ENCODE measurements at regions not wholly inside any gene's neighbourhood (a gene's known extent, or its start where the extent isn't known, plus 50 kb on each side); places are given as distances from the start of the nearest gene placed in this dataset.

- Mint-ChIP-seq H3K27ac (no peak overlapping the region), H3K36me3 (no peaks in the 10 kb centered on the region), H3K9me3 (peaks cover 0 to 5% (median 3%) of the 10 kb centered on the region in 8 donors), H3K4me1 (no peaks in the 10 kb centered on the region), H3K27me3 (peaks cover 0 to 4% of the 10 kb centered on the region in 2 donors), H3K4me3 (no peak overlapping the region)
- no peaks in the 10 kb centered on the region for H3K36me3 ChIP-seq (ENCODE audit: insufficient read depth, low read length)
- H3K4me3 ChIP-seq (ENCODE audit: low read length in 2 of 2) = no peak overlapping the region
- CTCF ChIA-PET (ENCODE audit: partially characterized antibody) = no interaction called here
- no peak overlapping the region for H3K27ac ChIP-seq (ENCODE audit: low read depth, low read length)
- no peaks in the 10 kb centered on the region for H3K9me3 ChIP-seq (ENCODE audit: control insufficient read depth in 1 of 2, low read length in 2 of 2)
- H3K27me3 ChIP-seq (ENCODE audit: insufficient read depth, low read length) = no peaks in the 10 kb centered on the region
- intact Hi-C loops (cut with micrococcal nuclease) = no loop called here
- DNase-seq = no peak
- no peaks in the 10 kb centered on the region for H3K4me1 ChIP-seq (ENCODE audit: insufficient read depth, low read length)
- POLR2A ChIA-PET (ENCODE audit: partially characterized antibody) = no interaction called here
Measured at GRCh38 chr16:9330095-9330494, 238.7 kb downstream of the HAPSTR1 start.

- DNase-seq = no peak
- intact Hi-C loops (cut with micrococcal nuclease) = no loop called here
- Histone ChIP-seq H3K36me3 (ENCODE audit: insufficient read depth, low read length) (no peaks in the 10 kb centered on the region), H3K4me1 (ENCODE audit: insufficient read depth, low read length) (no peaks in the 10 kb centered on the region), H3K4me3 (ENCODE audit: low read length in 2 of 2) (no peak overlapping the region), H3K27ac (ENCODE audit: low read depth, low read length) (no peak overlapping the region), H3K27me3 (ENCODE audit: insufficient read depth, low read length) (no peaks in the 10 kb centered on the region), H3K9me3 (ENCODE audit: control insufficient read depth in 1 of 2, low read length in 2 of 2) (no peaks in the 10 kb centered on the region)
- Mint-ChIP-seq H3K9me3 (peaks cover 0 to 4% (median 0%) of the 10 kb centered on the region in 8 donors), H3K27me3 (peaks cover 0 to 4% of the 10 kb centered on the region in 2 donors), H3K27ac (no peak overlapping the region), H3K4me1 (no peaks in the 10 kb centered on the region), H3K4me3 (no peak overlapping the region), H3K36me3 (no peaks in the 10 kb centered on the region)
- CTCF ChIA-PET (ENCODE audit: partially characterized antibody) = no interaction called here
- POLR2A ChIA-PET (ENCODE audit: partially characterized antibody) = no interaction called here
Measured at GRCh38 chr16:9331503-9331902, 240.1 kb downstream of the HAPSTR1 start.

- POLR2A ChIA-PET (ENCODE audit: partially characterized antibody) = no interaction called here
- DNase-seq = no peak
- Mint-ChIP-seq H3K27ac (no peak overlapping the region), H3K4me3 (no peak overlapping the region), H3K27me3 (peaks cover 0 to 2% of the 10 kb centered on the region in 2 donors), H3K36me3 (no peaks in the 10 kb centered on the region), H3K4me1 (no peaks in the 10 kb centered on the region), H3K9me3 (peaks cover 0 to 4% (median 0%) of the 10 kb centered on the region in 8 donors)
- Histone ChIP-seq H3K27me3 (ENCODE audit: insufficient read depth, low read length) (no peaks in the 10 kb centered on the region), H3K4me3 (ENCODE audit: low read length in 2 of 2) (no peak overlapping the region), H3K9me3 (ENCODE audit: control insufficient read depth in 1 of 2, low read length in 2 of 2) (no peaks in the 10 kb centered on the region), H3K36me3 (ENCODE audit: insufficient read depth, low read length) (no peaks in the 10 kb centered on the region), H3K27ac (ENCODE audit: low read depth, low read length) (no peak overlapping the region), H3K4me1 (ENCODE audit: insufficient read depth, low read length) (no peaks in the 10 kb centered on the region)
- CTCF ChIA-PET (ENCODE audit: partially characterized antibody) = no interaction called here
- intact Hi-C loops (cut with micrococcal nuclease) = no loop called here
Measured at GRCh38 chr16:9332574-9333148, 241.2 kb downstream of the HAPSTR1 start.

- CTCF ChIA-PET (ENCODE audit: partially characterized antibody) = no interaction called here
Measured at GRCh38 chr16:9333469-9333868, 242.0 kb downstream of the HAPSTR1 start.

GRCh38 chr16:9334103-9334502, 242.7 kb downstream of the HAPSTR1 start:
- H3K27me3 Mint-ChIP-seq = no peaks in the 10 kb centered on the region
- no peaks in the 10 kb centered on the region for H3K27me3 ChIP-seq (ENCODE audit: insufficient read depth, low read length)
- DNase-seq = no peak
- POLR2A ChIA-PET (ENCODE audit: partially characterized antibody) = no interaction called here
- H3K27ac Mint-ChIP-seq = no peak overlapping the region
- H3K36me3 Mint-ChIP-seq = no peaks in the 10 kb centered on the region
- H3K4me3 Mint-ChIP-seq = no peak overlapping the region
- CTCF ChIA-PET (ENCODE audit: partially characterized antibody) = no interaction called here
- peaks cover 0 to 4% (median 0%) of the 10 kb centered on the region in 8 donors for H3K9me3 Mint-ChIP-seq
- no peaks in the 10 kb centered on the region for H3K4me1 Mint-ChIP-seq
- no peak overlapping the region for H3K27ac ChIP-seq (ENCODE audit: low read depth, low read length)
- H3K9me3 ChIP-seq (ENCODE audit: control insufficient read depth in 1 of 2, low read length in 2 of 2) = no peaks in the 10 kb centered on the region
- no peaks in the 10 kb centered on the region for H3K4me1 ChIP-seq (ENCODE audit: insufficient read depth, low read length)
- intact Hi-C loops (cut with micrococcal nuclease) = no loop called here
- H3K4me3 ChIP-seq (ENCODE audit: low read length in 2 of 2) = no peak overlapping the region
- no peaks in the 10 kb centered on the region for H3K36me3 ChIP-seq (ENCODE audit: insufficient read depth, low read length)

More at GRCh38 chr16:9333469-9333868, 242.0 kb downstream of the HAPSTR1 start:
- Histone ChIP-seq H3K9me3 (ENCODE audit: control insufficient read depth in 1 of 2, low read length in 2 of 2) (no peaks in the 10 kb centered on the region), H3K4me3 (ENCODE audit: low read length in 2 of 2) (no peak overlapping the region), H3K36me3 (ENCODE audit: insufficient read depth, low read length) (no peaks in the 10 kb centered on the region), H3K27ac (ENCODE audit: low read depth, low read length) (no peak overlapping the region), H3K27me3 (ENCODE audit: insufficient read depth, low read length) (no peaks in the 10 kb centered on the region), H3K4me1 (ENCODE audit: insufficient read depth, low read length) (no peaks in the 10 kb centered on the region)
- Mint-ChIP-seq H3K9me3 (peaks cover 0 to 4% (median 0%) of the 10 kb centered on the region in 8 donors), H3K4me3 (no peak overlapping the region), H3K27ac (no peak overlapping the region), H3K36me3 (no peaks in the 10 kb centered on the region), H3K4me1 (no peaks in the 10 kb centered on the region), H3K27me3 (no peaks in the 10 kb centered on the region)
- DNase-seq = no peak
- POLR2A ChIA-PET (ENCODE audit: partially characterized antibody) = no interaction called here
- intact Hi-C loops (cut with micrococcal nuclease) = no loop called here

GRCh38 chr16:9337308-9338032, 246.0 kb downstream of the HAPSTR1 start:
- H3K27ac Mint-ChIP-seq = no peak overlapping the region
- ChIA-PET POLR2A (ENCODE audit: partially characterized antibody) (no interaction called here), CTCF (ENCODE audit: partially characterized antibody) (no interaction called here)
- Histone ChIP-seq H3K36me3 (ENCODE audit: insufficient read depth, low read length) (no peaks in the 10 kb centered on the region), H3K9me3 (ENCODE audit: control insufficient read depth in 1 of 2, low read length in 2 of 2) (no peaks in the 10 kb centered on the region), H3K27ac (ENCODE audit: low read depth, low read length) (no peak overlapping the region), H3K4me1 (ENCODE audit: insufficient read depth, low read length) (no peaks in the 10 kb centered on the region), H3K4me3 (ENCODE audit: low read length in 2 of 2) (no peak overlapping the region), H3K27me3 (ENCODE audit: insufficient read depth, low read length) (no peaks in the 10 kb centered on the region)
- no peak for DNase-seq
- H3K4me1 Mint-ChIP-seq = no peaks in the 10 kb centered on the region
- H3K36me3 Mint-ChIP-seq = no peaks in the 10 kb centered on the region
- intact Hi-C loops (cut with micrococcal nuclease) = no loop called here
- H3K9me3 Mint-ChIP-seq = peaks cover 0 to 3% (median 0%) of the 10 kb centered on the region in 8 donors
- no peak overlapping the region for H3K4me3 Mint-ChIP-seq
- H3K27me3 Mint-ChIP-seq = no peaks in the 10 kb centered on the region

GRCh38 chr16:9338068-9338467, 246.6 kb downstream of the HAPSTR1 start:
- no peak overlapping the region for H3K4me3 Mint-ChIP-seq
- Histone ChIP-seq H3K9me3 (ENCODE audit: control insufficient read depth in 1 of 2, low read length in 2 of 2) (no peaks in the 10 kb centered on the region), H3K4me3 (ENCODE audit: low read length in 2 of 2) (no peak overlapping the region), H3K36me3 (ENCODE audit: insufficient read depth, low read length) (no peaks in the 10 kb centered on the region), H3K27ac (ENCODE audit: low read depth, low read length) (no peak overlapping the region), H3K4me1 (ENCODE audit: insufficient read depth, low read length) (no peaks in the 10 kb centered on the region), H3K27me3 (ENCODE audit: insufficient read depth, low read length) (no peaks in the 10 kb centered on the region)
- no peaks in the 10 kb centered on the region for H3K36me3 Mint-ChIP-seq
- intact Hi-C loops (cut with micrococcal nuclease) = no loop called here
- POLR2A ChIA-PET (ENCODE audit: partially characterized antibody) = no interaction called here
- CTCF ChIA-PET (ENCODE audit: partially characterized antibody) = no interaction called here
- H3K9me3 Mint-ChIP-seq = peaks cover 0 to 3% (median 0%) of the 10 kb centered on the region in 8 donors
- H3K4me1 Mint-ChIP-seq = no peaks in the 10 kb centered on the region
- no peaks in the 10 kb centered on the region for H3K27me3 Mint-ChIP-seq
- DNase-seq = no peak
- H3K27ac Mint-ChIP-seq = no peak overlapping the region
